Hematopoietic multipotent progenitor cell treated with erythropoietin and hydrocortisone succinate and interleukin-3 and kit ligand, for 17 days (in vitro differentiated cells): ENCODE measurements at regions not wholly inside any gene's neighbourhood (a gene's known extent, or its start where the extent isn't known, plus 50 kb on each side); places are given as distances from the start of the nearest gene placed in this dataset.
"Not testable (repeated sequence)": the region's sequence is repeated elsewhere in the genome, so short reads cannot be mapped to it uniquely, and the experiment has no call there.

Experiments
- DNase-seq: peaks from one replicate; pipeline ENCODE4 v3.0.0-alpha.2; 2015; ENCODE audit warnings: low spot score

DNA sequence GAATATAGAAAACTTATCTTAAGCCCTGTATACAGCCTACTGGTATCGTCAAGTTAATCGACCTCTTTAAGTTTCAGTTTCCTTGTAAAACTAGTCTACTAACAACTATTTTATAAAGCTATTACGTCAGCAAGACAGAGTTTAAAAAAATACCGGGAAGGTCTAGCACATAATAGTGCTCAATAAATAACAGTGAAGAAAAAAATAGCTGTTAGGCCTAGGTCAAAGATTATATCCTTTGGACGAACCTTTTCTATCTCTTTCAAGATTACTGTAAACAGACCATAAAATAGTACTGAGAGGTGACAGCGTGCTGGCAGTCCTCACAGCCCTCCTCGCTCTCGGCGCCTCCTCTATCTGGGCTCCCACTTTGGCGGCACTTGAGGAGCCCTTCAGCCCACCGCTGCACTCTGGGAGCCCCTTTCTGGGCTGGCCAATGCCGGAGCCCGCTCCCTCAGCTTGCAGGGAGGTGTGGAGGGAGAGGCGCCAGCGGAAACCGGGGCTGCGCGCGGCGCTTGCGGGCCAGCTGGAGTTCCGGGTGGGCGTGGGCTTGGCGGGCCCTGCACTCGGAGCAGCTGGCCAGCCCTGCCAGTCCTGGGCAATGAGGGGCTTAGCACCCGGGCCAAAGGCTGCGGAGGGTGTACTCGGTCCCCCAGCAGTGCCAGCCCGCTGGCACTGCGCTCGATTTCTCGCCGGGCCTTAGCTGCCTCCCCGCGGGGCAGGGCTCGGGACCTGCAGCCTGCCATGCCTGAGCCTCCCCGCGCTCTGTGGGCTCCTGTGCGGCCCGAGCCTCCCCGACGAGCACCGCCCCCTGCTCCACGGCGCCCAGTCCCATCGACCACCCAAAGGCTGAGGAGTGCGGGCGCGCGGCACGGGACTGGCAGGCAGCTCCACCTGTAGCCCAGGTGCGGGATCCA is 119.1 kb upstream of the HSF2 start:
- DNase-seq: not testable (repeated sequence)

DNA sequence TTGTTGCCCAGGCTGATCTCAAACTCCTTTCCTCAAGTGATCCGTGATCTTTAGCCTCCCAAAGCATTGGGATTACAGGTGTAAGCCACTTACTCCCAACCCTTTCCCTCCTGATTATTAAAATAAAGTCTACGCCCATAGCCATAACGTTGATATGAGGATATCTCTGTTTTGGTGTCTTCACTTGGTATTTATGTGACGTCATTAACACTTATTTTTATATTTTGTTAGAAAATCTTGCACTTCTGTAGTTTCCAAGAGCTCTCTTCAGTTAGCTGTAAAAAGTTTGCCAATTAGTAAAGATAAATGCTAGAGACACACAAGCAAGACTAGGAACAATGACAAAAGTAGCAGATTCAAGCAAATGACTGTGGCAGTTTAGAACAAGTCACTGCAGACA is 115.6 kb upstream of the HSF2 start:
- no peak for DNase-seq

DNA sequence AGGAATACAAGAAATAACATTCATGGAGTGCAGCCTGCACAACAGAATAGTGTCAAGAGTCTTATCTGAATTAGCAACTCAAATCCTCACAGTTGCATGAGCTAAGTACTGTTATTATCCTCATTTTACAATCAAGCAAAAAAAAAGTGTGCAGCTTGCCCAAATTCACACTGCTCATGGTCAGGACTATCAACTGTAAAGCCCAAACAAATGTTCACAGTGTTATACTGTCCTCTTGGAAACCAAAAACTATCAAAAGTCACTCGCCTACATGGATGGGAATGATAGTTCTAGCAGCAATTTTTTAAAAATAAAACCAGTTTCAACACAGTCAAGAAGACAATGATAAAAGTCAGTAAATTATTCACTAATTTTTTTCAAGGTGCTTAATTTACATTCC is 114.6 kb upstream of the HSF2 start:
- DNase-seq: no peak

DNA sequence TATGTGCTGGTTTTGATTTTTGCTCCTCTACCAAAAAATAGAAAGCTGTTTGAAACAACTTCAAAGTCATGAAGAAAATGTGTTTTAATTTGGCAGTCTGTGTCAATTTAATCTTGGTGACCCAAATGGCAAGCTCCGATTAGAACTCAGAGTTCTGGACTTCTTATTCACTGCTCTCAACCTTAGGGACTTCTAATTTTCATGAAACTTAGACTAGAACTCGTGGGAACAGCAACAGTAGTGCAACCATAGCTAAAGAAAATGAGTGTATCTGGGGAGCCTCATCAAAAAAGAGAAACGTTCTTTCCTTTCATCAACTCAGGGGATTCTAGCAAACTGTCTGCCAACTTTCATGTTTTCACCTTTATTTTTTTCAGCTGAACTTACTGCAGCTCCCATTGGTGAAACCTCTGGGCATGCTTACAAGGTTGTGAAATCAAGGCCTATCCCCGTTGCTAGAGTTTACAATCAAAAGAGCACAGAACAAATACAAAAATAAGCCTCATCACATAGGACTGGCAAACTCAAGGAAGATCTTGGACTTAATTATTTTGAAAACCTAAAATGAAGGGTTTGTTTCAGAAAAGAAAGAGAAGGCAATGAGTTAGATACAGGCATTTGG is 114.0 kb upstream of the HSF2 start:
- no peak for DNase-seq

DNA sequence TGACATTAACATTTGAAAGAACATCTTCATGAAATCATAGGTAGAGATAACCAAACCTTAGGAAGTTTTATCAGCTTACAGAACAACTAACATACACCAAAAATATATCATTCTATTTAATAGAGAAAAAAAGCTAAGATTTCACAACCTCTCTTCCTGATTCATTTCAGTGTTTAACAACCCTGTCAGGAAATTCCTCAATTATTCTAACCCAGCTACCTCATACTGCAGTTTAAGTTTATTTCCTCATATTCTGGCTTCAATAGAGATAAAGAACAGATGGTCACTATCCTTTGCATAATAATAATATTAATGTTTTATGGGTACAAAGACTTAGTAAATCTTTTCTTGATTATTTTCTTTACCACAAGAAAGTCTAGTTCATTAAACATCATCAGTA is 112.9 kb upstream of the HSF2 start:
- DNase-seq: no peak

DNA sequence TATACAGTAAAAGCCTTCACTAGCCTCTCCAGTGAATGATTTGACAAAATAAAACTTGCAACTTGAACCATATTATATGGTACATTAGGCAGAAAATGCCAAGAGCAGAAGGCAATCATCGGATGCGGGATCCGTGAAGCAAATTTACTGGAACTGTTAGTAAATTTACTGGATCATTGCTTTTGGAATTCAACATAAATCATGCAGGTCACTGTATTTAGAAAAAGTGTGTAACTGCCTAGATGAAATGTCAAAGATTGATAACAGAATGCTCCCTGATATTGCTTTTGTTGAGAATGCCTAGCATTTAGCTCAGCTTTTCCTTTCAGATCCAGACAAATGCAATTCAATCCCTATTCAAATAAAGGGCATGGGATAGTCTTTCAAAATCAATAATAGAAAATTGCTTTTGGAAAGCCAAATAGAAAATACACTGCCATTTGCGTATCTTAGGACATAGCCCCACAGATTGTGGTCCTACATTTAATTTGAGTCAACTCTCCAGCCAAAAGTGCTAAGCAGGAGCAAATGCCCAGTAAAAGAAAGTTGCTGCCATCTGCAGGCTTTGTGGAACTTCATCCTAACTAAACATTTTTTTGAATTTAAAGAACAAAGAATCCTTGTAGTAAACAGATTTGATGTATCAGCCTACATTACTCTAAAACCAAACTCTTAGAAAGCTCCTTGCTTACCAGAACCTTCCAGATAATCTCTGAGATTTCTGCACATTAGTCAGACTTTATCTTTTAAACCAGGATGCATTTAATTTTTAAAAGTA is 109.5 kb upstream of the HSF2 start:
- DNase-seq: no peak

DNA sequence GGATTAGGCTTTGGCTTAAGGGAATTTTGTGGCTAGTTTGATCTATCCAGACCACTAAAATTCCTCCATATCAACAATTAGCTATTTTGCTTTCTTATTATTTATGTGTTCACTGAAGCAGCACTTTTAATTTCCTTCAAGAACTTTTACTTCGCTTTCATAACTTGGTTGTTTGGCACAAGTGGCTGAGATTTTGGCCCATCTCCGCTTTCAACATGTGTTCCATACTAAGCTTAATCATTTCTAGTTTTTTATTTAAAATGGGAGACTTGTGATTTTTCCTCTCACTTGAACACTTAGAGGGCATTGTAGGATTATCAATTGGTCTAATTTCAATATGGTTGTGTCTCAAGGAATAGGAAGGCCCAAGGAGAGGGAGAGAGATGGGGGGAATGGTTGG is 102.4 kb upstream of the HSF2 start:
- DNase-seq: no peak

DNA sequence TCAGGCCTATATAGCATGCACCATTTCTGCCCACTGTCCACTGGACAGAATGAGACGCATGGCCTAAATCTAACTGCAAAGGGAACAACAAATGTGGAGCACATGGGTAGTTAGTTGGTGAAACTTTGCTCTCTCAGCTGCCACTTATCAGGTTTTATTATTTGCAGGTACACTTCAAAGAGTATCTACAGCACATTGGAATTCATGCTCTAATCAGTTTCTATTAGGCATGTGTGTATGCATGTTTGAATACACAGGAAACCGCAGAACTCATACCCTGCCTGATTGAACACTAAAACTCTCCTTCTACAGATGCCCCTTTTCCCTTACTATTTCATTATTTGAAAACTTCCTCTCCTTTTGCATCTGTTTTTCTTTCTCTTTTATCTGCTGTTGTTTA is 97.4 kb upstream of the HSF2 start:
- DNase-seq: no peak

DNA sequence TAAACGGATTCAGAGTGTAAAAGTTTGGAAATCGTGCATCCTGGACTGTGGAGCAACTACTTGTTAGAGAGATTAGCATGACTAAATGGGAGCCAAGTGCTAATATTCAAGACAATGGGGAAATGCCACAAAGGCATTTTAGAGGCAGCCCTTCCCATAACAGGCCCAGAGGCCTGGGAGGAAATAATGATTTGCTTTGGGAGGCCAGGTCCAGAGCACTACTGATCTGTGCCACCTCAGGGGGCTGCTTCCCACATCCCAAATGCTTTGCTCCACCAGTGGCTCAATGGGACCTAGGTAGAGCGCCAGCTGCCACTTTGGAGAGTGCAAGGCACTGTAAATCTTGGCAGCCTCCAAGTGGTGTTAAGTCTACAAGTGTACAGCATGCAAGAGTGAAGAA is 91.9 kb upstream of the HSF2 start:
- no peak for DNase-seq

DNA sequence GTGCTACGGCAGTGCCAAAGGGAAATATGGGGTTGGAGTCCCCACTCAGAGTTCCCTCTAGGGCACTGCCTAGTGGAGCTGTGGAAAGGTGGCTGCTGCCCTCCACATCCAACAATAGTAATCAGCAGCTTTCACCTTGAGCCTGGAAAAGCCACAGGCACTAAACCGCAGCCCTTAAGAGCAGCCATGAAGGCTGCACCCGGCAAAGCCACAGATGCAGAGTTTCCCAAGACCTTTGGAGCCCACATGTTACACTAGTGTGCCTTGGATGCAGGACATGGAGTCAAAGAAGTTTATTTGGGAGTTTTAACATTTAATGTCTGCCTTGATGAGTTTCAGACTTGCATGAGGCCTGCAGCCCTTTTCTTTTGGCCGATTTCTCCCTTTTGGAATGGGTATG is 91.4 kb upstream of the HSF2 start:
- no peak for DNase-seq

DNA sequence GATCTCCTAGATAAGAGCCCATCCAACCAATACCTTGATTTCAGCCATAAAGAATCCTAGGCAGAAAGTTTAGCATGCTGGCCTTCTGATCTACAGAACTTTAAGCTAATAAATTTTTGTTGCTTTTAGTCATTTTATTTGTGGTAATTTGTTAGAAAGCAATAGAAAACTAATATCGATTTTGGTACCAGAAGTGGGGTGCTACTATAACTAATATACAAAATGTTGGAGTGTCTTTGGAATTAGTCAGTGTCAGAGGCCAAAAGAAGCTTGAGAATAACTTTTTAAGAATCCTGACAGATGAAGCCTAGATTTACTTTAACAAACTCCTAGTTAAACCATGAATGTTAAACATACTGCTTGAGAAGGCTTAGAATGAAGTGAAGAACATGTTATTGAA is 83.6 kb upstream of the HSF2 start:
- no peak for DNase-seq

DNA sequence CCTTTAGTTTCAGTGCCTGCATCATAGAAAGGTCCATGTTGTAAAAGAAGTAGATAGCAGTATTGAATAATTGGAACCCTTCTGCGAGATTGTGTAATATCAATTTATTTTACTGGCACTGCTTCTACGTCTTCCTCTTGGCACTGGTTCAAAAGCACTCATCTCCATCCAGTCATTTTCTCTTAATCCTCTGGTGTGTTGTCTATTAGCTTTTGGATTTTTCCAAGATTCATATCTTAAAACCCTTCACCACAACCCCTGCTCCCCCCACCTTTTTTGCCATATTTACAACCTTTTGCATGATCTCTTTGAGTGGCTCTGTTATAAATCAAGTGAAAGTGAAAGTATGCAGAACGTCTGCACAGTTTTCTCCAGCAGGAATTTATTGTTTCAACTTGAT is 76.6 kb upstream of the HSF2 start:
- DNase-seq: no peak

DNA sequence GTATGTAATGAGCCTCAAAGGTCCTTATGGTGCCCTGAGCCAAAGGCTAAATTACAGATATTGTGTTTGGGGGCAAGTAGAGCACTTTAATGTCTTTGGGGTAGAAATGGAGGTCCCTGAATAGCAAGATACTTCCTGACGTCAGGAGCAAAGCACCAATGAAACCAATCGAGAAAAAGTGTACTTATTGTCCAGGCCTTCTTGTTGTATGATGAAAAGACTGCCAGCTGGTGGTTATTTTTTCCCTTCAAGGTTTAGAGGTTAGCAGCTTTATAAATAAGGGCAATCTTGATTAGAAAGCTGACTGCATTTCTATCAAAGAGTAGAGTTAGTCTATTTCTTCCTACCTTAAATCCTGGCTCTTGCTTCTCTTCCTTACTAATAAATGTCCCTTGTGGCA is 76.1 kb upstream of the HSF2 start:
- no peak for DNase-seq

DNA sequence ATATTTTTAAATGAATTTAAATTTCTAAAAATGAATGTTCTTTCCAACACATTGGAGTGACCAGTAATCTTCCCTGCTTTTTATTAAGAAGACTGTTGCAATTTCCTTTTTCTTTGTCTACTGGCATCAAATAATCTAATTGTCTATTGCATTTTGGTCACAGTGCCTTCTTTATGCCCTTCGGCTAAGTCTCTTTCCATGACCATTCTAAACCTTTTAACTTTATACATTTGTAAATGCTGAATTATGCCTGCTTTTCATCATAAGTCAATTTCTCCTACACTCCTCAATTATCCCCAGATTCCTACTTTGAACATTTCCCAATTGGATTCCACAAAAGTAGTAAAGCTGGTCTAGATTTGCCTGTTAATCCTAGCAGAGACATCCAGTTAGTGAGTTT is 69.1 kb upstream of the HSF2 start:
- DNase-seq: no peak

DNA sequence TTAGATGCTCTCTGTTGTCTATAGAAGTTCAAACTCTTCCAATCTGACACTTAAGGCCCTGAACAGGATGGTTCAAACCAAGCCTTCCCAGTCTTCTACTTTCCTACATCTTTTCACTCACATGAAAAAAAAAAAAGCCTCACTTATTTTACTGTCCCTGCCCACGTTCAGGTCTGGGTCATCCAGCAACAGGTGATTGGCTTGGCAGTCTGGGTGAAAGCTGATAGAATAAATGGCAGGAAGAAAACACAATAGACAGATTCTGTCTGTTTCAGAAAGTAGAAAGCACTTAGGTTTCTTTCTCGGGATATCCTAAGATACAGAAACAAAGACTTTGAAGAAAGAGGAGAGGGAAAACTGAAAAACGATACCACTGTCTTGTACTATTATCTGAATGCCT is 61.8 kb upstream of the HSF2 start:
- no peak for DNase-seq

DNA sequence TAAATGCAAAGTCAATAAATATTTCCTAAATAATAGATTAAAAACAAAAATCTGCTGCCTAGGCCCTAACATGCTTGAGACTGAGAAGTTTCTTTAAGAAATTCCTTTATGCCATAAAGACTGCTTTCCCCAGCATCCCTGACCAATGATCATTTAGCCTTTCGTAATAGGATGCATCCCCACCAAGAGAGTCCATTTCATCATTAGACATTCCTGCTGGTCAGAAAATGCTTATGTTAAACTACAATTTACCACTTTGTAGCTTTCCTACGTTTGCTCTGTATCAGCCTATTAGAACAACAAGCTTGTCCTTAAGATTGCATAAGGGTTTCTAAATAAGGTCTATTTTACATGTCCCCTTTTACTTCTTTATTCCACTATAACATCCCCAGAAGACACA is 59.8 kb upstream of the HSF2 start:
- no peak for DNase-seq

DNA sequence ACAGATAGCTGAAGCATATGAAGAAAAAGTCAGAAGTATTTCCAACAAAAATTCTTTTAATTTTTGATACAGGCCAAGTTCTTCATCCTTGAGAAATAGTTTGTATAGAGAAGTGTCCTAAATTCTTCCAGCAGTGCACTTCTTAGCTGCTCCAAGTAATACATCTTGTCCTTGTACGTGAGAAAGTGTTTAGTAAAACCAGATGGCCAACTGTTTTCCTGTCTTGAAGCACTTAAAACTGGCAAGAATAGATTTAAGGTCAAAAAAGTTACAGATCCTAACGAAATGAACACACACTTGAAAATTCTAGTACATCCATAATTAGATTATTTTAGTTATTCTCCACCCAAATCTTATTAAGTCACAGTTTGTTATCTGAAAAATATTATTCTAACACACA is 52.2 kb upstream of the HSF2 start:
- DNase-seq: no peak

DNA sequence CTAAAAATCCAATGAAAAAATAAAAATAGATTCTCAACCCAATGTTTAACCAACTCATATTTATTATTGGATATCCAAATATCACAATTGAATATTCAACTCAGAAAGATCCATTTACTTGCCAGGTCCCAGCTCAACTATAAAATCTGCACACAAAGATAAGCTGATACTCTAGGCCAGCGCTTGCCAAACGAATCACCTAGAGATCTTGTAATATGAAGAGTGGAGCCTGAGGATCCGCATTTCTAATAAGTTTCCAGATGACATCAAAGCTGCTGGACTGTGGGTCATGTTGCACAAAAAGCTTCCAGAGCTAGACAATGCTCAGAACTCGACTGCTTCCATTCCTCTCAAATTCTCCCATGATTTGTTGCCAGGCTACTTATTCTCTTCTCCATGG is 51.7 kb upstream of the HSF2 start:
- no peak for DNase-seq
